A549 (cell line): ENCODE measurements at regions not wholly inside any gene's neighbourhood (a gene's known extent, or its start where the extent isn't known, plus 50 kb on each side); places are given as distances from the start of the nearest gene placed in this dataset.

Source experiments
- ATAC-seq, 2 experiments: fragments of 200-7000 bp in 1 of 2; fragments of >200 bp in 1 of 2; cut with Nextera tagmentation in 1 of 2; cut with Tn5 transposase in 1 of 2; 3 replicates each; pipeline versions ENCODE4 v1.8.0 to v1.9.1; 2018 to 2020; ENCODE audit warnings: mild to moderate bottlenecking in 1 of 2, moderate library complexity in 1 of 2
- CTCF ChIA-PET: fragments of 300-600 bp; sonication (Branson Sonifier 250); formaldehyde crosslinking; extraction: SDS; loops from one replicate; lab custom pipeline; 2021; ENCODE audit warnings: antibody characterized with exemption, inconsistent platforms; lab: Yijun Ruan, JAX
- POLR2A ChIA-PET: fragments of 350-600 bp; formaldehyde crosslinking; extraction: SDS; loops from one replicate; lab custom pipeline; 2021; ENCODE audit warnings: antibody characterized with exemption, inconsistent platforms; lab: Yijun Ruan, JAX
- DNase-seq, 2 experiments: peaks; one replicate each; pipeline versions ENCODE4 v3.0.0 to v3.0.0-alpha.2; 2011 to 2016; ENCODE audit warnings: low read depth in 1 of 2, low spot score in 1 of 2
- FAIRE-seq: peaks from 2 replicates; lab custom pipeline; 2011; peaks lifted over from hg19 to GRCh38; lab: Jason Lieb, UNC
- H3K27ac ChIP-seq, 2 experiments: fragments of >200 bp; sonication (Bioruptor Twin); formaldehyde crosslinking; 3 replicates each; pipeline ENCODE4 v1.5.1; 2016 to 2017
- H3K4me1 ChIP-seq: fragments of >200 bp; sonication (Bioruptor Twin); formaldehyde crosslinking; 3 replicates; pipeline ENCODE4 v1.6.1; 2016
- H3K4me2 ChIP-seq: fragments of >200 bp; sonication (Bioruptor Twin); formaldehyde crosslinking; 3 replicates; pipeline ENCODE4 v1.6.1; 2016
- H3K4me3 ChIP-seq: fragments of >200 bp; sonication (Bioruptor Twin); formaldehyde crosslinking; 3 replicates; pipeline ENCODE4 v1.5.1; 2016
- H3K9me3 ChIP-seq: fragments of >200 bp; sonication (Bioruptor Twin); formaldehyde crosslinking; 3 replicates; pipeline ENCODE4 v1.6.1; 2016
- BCL3 ChIP-seq: fragments of >200 bp; sonication (Bioruptor Twin); formaldehyde crosslinking; IDR thresholded peaks from 3 replicates; pipeline ENCODE4 v1.6.1; 2016
- BHLHE40 ChIP-seq: IDR thresholded peaks from 2 replicates; pipeline ENCODE4 v1.6.1; 2012; ENCODE audit warnings: low read depth, low read length, inconsistent platforms
- CBX2 ChIP-seq: fragments of 200-600 bp; sonication (generic); IDR thresholded peaks from 2 replicates; pipeline ENCODE4 v1.6.1; 2016; ENCODE audit warnings: low read depth, mild to moderate bottlenecking, borderline replicate concordance
- CBX8 ChIP-seq: fragments of 200-600 bp; sonication (generic); IDR thresholded peaks from 2 replicates; pipeline ENCODE4 v1.6.1; 2016
- CHD2 ChIP-seq: fragments of 150-350 bp; IDR thresholded peaks from 2 replicates; pipeline ENCODE4 v1.6.1; 2014; ENCODE audit warnings: low read length; ENCODE audit not compliant: partially characterized antibody
- CTCF ChIP-seq: fragments of >200 bp; sonication (Bioruptor Twin); formaldehyde crosslinking; IDR thresholded peaks from 3 replicates; pipeline ENCODE4 v1.5.1; 2016
- FOXS1 ChIP-seq: fragments of 250-450 bp; sonication (Bioruptor Pico); IDR thresholded peaks from 2 replicates; pipeline ENCODE4 v1.5.0; 2020; ENCODE audit warnings: mild to moderate bottlenecking, moderate library complexity
- HES2 ChIP-seq: fragments of >200 bp; sonication (Bioruptor Twin); formaldehyde crosslinking; IDR thresholded peaks from 2 replicates; pipeline ENCODE4 v1.6.1; 2016
- HOXA7 ChIP-seq: fragments of 250-450 bp; sonication (Bioruptor Pico); IDR thresholded peaks from 2 replicates; pipeline ENCODE4 v1.5.0; 2020; ENCODE audit warnings: mild to moderate bottlenecking, moderate library complexity
- HOXB13 ChIP-seq: fragments of 250-450 bp; sonication (Bioruptor Pico); IDR thresholded peaks from 2 replicates; pipeline ENCODE4 v1.5.0; 2020; ENCODE audit warnings: low read depth, mild to moderate bottlenecking, moderate library complexity
- MAZ ChIP-seq: fragments of 150-350 bp; IDR thresholded peaks from 2 replicates; pipeline ENCODE4 v1.6.1; 2014; ENCODE audit warnings: antibody characterized with exemption, low read depth, low read length, borderline replicate concordance
- MYC ChIP-seq: IDR thresholded peaks from 2 replicates; pipeline ENCODE4 v1.6.1; 2012; ENCODE audit warnings: mild to moderate bottlenecking, inconsistent platforms, low read length, improper control_type of control experiment, borderline replicate concordance
- NPAS2 ChIP-seq: fragments of 250-450 bp; sonication (Bioruptor Pico); IDR thresholded peaks from 2 replicates; pipeline ENCODE4 v1.8.0; 2022; ENCODE audit warnings: mild to moderate bottlenecking, moderate library complexity, borderline replicate concordance
- NR3C1 ChIP-seq: fragments of >200 bp; sonication (Bioruptor Twin); formaldehyde crosslinking; IDR thresholded peaks from 3 replicates; pipeline ENCODE4 v1.6.1; 2017
- PBX3 ChIP-seq: IDR thresholded peaks from 2 replicates; pipeline ENCODE4 v1.6.1; 2012
- PHF8 ChIP-seq: fragments of 200-600 bp; sonication (generic); IDR thresholded peaks from 2 replicates; pipeline ENCODE4 v1.6.1; 2016; ENCODE audit warnings: low read depth, mild to moderate bottlenecking, antibody characterized with exemption, moderate library complexity, borderline replicate concordance
- RAD21 ChIP-seq, 2 experiments: fragments of >200 bp in 1 of 2; sonication (Bioruptor Twin) in 1 of 2; formaldehyde crosslinking in 1 of 2; IDR thresholded peaks in 1 of 2; conservative IDR thresholded peaks in 1 of 2; 2 replicates in 1 of 2; 3 replicates in 1 of 2; pipeline ENCODE4 v1.6.1; 2012 to 2018; ENCODE audit warnings: inconsistent platforms in 1 of 2
- RCOR1 ChIP-seq: fragments of 150-350 bp; IDR thresholded peaks from 2 replicates; pipeline ENCODE4 v1.6.1; 2014; ENCODE audit warnings: antibody characterized with exemption, low read length, low read depth
- ZC3H11A ChIP-seq: fragments of 450-650 bp; IDR thresholded peaks from 2 replicates; pipeline ENCODE4 v1.6.1; 2014; ENCODE audit warnings: antibody characterized with exemption, mild to moderate bottlenecking
- ZFP36 ChIP-seq: fragments of 450-650 bp; IDR thresholded peaks from 2 replicates; pipeline ENCODE4 v1.6.1; 2014; ENCODE audit warnings: borderline replicate concordance; ENCODE audit not compliant: partially characterized antibody
- WGBS: methylation state at CpG from one replicate; pipeline ENCODE4 v1.1.6; 2017; ENCODE audit errors: missing lambda C conversion rate; 5-methylcytosine and 5-hydroxymethylcytosine counted together
- TF ChIP-seq, protein P1 (sequence below): fragments of 250-450 bp; sonication (Bioruptor Pico); IDR thresholded peaks from 2 replicates; pipeline ENCODE4 v1.5.0; 2021; ENCODE audit warnings: mild to moderate bottlenecking, moderate library complexity, borderline replicate concordance
- TF ChIP-seq, protein P2 (sequence below): fragments of 150-350 bp; IDR thresholded peaks from 2 replicates; pipeline ENCODE4 v1.6.1; 2014; ENCODE audit warnings: low read depth, mild to moderate bottlenecking, low read length

GRCh38 chr1:67916140-67916886 is 83.0 kb upstream of the GNG12 start:
- Histone ChIP-seq H3K4me1 (no peaks in the 10 kb centered on the region), H3K4me3 (no peak overlapping the region), H3K9me3 (no peaks in the 10 kb centered on the region), H3K4me2 (no peak overlapping the region), H3K27ac (0 out of 6 replicates have a peak overlapping the region, but pooled peaks of 1 of the 2 experiments have one; percentile 9)
- FAIRE-seq = no peak
- 74% methylated on average over 7 of the region's 8 CpGs for WGBS
- CTCF ChIA-PET = no interaction called here
- no peak for DNase-seq
- ATAC-seq = no peak
- TF ChIP-seq, protein P1, sequence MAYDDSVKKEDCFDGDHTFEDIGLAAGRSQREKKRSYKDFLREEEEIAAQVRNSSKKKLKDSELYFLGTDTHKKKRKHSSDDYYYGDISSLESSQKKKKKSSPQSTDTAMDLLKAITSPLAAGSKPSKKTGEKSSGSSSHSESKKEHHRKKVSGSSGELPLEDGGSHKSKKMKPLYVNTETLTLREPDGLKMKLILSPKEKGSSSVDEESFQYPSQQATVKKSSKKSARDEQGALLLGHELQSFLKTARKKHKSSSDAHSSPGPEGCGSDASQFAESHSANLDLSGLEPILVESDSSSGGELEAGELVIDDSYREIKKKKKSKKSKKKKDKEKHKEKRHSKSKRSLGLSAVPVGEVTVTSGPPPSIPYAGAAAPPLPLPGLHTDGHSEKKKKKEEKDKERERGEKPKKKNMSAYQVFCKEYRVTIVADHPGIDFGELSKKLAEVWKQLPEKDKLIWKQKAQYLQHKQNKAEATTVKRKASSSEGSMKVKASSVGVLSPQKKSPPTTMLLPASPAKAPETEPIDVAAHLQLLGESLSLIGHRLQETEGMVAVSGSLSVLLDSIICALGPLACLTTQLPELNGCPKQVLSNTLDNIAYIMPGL (CRISPR knock-in tag) = no peak
- TF ChIP-seq ZFP36 (no peak), RCOR1 (no peak), CTCF (no peak), CBX2 (no peak), NPAS2 (CRISPR knock-in tag) (no peak), BHLHE40 (no peak), MAZ (no peak), FOXS1 (CRISPR knock-in tag) (no peak), HES2 (no peak), PHF8 (no peak), ZC3H11A (no peak), PBX3 (no peak), CHD2 (no peak)
- POLR2A ChIA-PET = no interaction called here

- H3K4me2 ChIP-seq = no peak overlapping the region
- H3K4me3 ChIP-seq = no peak overlapping the region
- no peak for TF ChIP-seq HOXA7 (CRISPR knock-in tag)
- no peak for TF ChIP-seq BCL3
- no peak for TF ChIP-seq CBX8
- TF ChIP-seq, protein P1 (CRISPR knock-in tag) = no peak
- TF ChIP-seq NR3C1 = no peak
- TF ChIP-seq MYC = no peak
- TF ChIP-seq HOXB13 (CRISPR knock-in tag) = no peak
- TF ChIP-seq, protein P2, sequence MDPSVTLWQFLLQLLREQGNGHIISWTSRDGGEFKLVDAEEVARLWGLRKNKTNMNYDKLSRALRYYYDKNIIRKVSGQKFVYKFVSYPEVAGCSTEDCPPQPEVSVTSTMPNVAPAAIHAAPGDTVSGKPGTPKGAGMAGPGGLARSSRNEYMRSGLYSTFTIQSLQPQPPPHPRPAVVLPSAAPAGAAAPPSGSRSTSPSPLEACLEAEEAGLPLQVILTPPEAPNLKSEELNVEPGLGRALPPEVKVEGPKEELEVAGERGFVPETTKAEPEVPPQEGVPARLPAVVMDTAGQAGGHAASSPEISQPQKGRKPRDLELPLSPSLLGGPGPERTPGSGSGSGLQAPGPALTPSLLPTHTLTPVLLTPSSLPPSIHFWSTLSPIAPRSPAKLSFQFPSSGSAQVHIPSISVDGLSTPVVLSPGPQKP = no peak
- no peak for TF ChIP-seq RAD21 (conservative IDR thresholded peaks at IDR 0.05 in 1 of 2, IDR thresholded peaks at IDR 0.05 in 1 of 2)
- TF ChIP-seq PBX3 = no peak
- 81% methylated on average over 1 of the region's 1 CpG for WGBS
- H3K4me1 ChIP-seq = peaks cover 13% of the 10 kb centered on the region; the same call in 2 of the 3 replicates
- CTCF ChIA-PET = interaction anchor here (1.0 kb wide), 1 partner anchor 56 kb away, joined by 3 read pairs; no protein-coding TSS in a partner anchor
- POLR2A ChIA-PET = no interaction called here
- ATAC-seq (no peak), DNase-seq (no peak), FAIRE-seq (no peak)
- 0 out of 6 replicates have a peak overlapping the region, but pooled peaks of 1 of the 2 experiments have one; percentile 16 for H3K27ac ChIP-seq
- H3K9me3 ChIP-seq = no peaks in the 10 kb centered on the region
Measured at GRCh38 chr1:67909776-67910175, 76.5 kb upstream of the GNG12 start.
